Hepatocyte (in vitro differentiated cells): ENCODE measurements at regions not wholly inside any gene's neighbourhood (a gene's known extent, or its start where the extent isn't known, plus 50 kb on each side); places are given as distances from the start of the nearest gene placed in this dataset.

Experiments
- EZH2 ChIP-seq: fragments of 200-600 bp; sonication (generic); IDR thresholded peaks from 2 replicates; pipeline ENCODE4 v1.6.1; 2016; ENCODE audit warnings: antibody characterized with exemption, mild to moderate bottlenecking, borderline replicate concordance
- EZH2phosphoT487 ChIP-seq: fragments of 200-600 bp; sonication (generic); IDR thresholded peaks from one replicate; pipeline ENCODE4 v1.6.1; 2018; ENCODE audit warnings: antibody characterized with exemption, mild to moderate bottlenecking, low read depth, moderate library complexity; ENCODE audit not compliant: unreplicated experiment, severe bottlenecking
- TF ChIP-seq, protein P1 (sequence below): fragments of 200-600 bp; sonication (generic); IDR thresholded peaks from 2 replicates; pipeline ENCODE4 v1.5.1; 2016; ENCODE audit warnings: antibody characterized with exemption, mild to moderate bottlenecking; ENCODE audit not compliant: poor library complexity

DNA sequence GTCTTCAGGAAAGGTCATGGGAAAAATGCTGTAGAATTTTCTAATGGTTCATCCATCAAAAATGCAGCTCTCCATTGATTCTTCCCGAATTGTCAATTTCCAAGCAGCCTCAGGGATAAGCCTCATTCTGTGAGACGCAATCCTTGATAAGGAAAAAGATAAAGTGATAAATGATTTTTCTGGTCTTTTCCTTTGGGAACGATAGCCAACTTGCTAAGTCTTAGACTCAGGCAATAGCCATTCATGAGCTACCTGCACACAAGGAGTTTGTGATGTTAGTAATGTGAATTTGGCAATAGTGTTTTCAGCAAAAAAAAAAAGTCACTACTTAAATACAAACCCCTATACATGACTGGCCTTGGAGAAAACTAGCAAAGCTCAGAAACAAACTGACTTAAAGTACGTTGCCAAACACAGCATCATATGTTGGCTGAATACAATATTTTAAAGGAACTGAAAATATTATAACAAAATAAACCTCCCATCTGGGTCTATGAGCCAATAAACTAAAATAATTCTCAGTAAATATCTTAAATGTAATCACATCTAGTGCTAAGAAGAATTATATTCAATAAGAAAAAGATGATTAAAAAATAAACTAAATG lies 75.5 kb downstream of the KLF6 start:
- TF ChIP-seq EZH2, result no peak
- TF ChIP-seq, protein P1, sequence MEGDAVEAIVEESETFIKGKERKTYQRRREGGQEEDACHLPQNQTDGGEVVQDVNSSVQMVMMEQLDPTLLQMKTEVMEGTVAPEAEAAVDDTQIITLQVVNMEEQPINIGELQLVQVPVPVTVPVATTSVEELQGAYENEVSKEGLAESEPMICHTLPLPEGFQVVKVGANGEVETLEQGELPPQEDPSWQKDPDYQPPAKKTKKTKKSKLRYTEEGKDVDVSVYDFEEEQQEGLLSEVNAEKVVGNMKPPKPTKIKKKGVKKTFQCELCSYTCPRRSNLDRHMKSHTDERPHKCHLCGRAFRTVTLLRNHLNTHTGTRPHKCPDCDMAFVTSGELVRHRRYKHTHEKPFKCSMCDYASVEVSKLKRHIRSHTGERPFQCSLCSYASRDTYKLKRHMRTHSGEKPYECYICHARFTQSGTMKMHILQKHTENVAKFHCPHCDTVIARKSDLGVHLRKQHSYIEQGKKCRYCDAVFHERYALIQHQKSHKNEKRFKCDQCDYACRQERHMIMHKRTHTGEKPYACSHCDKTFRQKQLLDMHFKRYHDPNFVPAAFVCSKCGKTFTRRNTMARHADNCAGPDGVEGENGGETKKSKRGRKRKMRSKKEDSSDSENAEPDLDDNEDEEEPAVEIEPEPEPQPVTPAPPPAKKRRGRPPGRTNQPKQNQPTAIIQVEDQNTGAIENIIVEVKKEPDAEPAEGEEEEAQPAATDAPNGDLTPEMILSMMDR, result no peak
- TF ChIP-seq EZH2phosphoT487, result no peak
